GM12865 (cell line): ENCODE measurements at regions not wholly inside any gene's neighbourhood (a gene's known extent, or its start where the extent isn't known, plus 50 kb on each side); places are given as distances from the start of the nearest gene placed in this dataset.
"Not testable (repeated sequence)": the region's sequence is repeated elsewhere in the genome, so short reads cannot be mapped to it uniquely, and the experiment has no call there.

ENCODE experiments used
- DNase-seq: peaks from one replicate; pipeline ENCODE4 v3.0.0; 2010; ENCODE audit warnings: low read depth
- H3K4me3 ChIP-seq: 2 replicates; pipeline ENCODE4 v1.5.1; 2011; ENCODE audit warnings: mild to moderate bottlenecking, low read depth, low read length, control low read depth
- CTCF ChIP-seq: IDR thresholded peaks from 2 replicates; pipeline ENCODE4 v1.5.1; 2011; ENCODE audit warnings: low read length, control low read depth, low read depth, inconsistent platforms; ENCODE audit not compliant: insufficient read depth; ENCODE audit errors: missing control alignments

- no peak for DNase-seq
- TF ChIP-seq CTCF = no peak
Measured at GRCh38 chr2:7634409-7634808, 717.2 kb downstream of the RNF144A start.

GRCh38 chr2:7639476-7639875 is 722.3 kb downstream of the RNF144A start:
- DNase-seq = no peak
- no peak for TF ChIP-seq CTCF
- no peak overlapping the region for H3K4me3 ChIP-seq

More at GRCh38 chr2:7634409-7634808, 717.2 kb downstream of the RNF144A start:
- no peak overlapping the region for H3K4me3 ChIP-seq

GRCh38 chr2:7641272-7641671 is 724.1 kb downstream of the RNF144A start:
- H3K4me3 ChIP-seq, DNase-seq: not testable (repeated sequence)

DNA sequence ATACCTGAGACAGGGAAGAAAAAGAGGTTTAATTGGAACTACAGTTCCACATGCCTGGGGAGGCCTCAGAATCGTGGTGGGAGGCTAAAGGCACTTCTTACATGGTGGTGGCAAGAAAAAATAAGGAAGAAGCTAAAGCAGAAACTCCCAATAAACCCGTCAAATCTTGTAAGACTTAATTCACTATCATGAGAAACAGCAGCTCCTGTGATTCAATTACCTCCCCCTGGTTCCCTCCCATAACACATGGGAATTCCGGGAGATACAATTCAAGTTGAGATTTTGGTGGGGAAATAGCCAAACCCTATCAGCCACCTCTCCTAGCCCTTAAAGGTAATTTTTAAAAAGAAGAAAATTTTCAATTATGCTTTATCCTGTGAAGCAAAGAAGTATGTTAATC is 728.8 kb downstream of the RNF144A start:
- H3K4me3 ChIP-seq = no peak overlapping the region
- DNase-seq = no peak
- TF ChIP-seq CTCF = no peak

GRCh38 chr2:7646661-7647060 is 729.4 kb downstream of the RNF144A start:
- TF ChIP-seq CTCF = no peak
- H3K4me3 ChIP-seq = no peak overlapping the region
- DNase-seq = no peak

- no peak for DNase-seq
- TF ChIP-seq CTCF = no peak
- H3K4me3 ChIP-seq = no peak overlapping the region
Measured at GRCh38 chr2:7648221-7648795, 731.1 kb downstream of the RNF144A start.

- H3K4me3 ChIP-seq = no peak overlapping the region
- TF ChIP-seq CTCF = no peak
- no peak for DNase-seq
Measured at GRCh38 chr2:7649461-7650228, 732.4 kb downstream of the RNF144A start.
